Naive B cell (primary cell): ENCODE measurements at regions not wholly inside any gene's neighbourhood (a gene's known extent, or its start where the extent isn't known, plus 50 kb on each side); places are given as distances from the start of the nearest gene placed in this dataset.
"Not testable (repeated sequence)": the region's sequence is repeated elsewhere in the genome, so short reads cannot be mapped to it uniquely, and the experiment has no call there.

Experiments
- ATAC-seq, 2 donors: fragments of 150-1000 bp; cut with Tn5 transposase; 2 replicates each; pipeline ENCODE4 v1.10.0; 2021; ENCODE audit warnings: low read depth in 2 of 2, mild to moderate bottlenecking in 2 of 2, moderate library complexity in 2 of 2
- DNase-seq: peaks from one replicate; pipeline ENCODE4 v3.0.0; 2022
- H3K27ac Mint-ChIP-seq, 6 donors: one replicate each; pipeline ENCODE4 v1.8.0; 2020 to 2022; ENCODE audit warnings: mild to moderate bottlenecking in 6 of 6, mixed read lengths in 6 of 6, moderate library complexity in 5 of 6, inconsistent platforms in 2 of 6
- H3K27me3 Mint-ChIP-seq, 3 donors: one replicate each; pipeline ENCODE4 v1.8.0; 2021 to 2022; ENCODE audit warnings: mixed read lengths in 3 of 3, mild to moderate bottlenecking in 1 of 3
- H3K36me3 Mint-ChIP-seq, 2 donors: one replicate each; pipeline ENCODE4 v1.8.0; 2020 to 2022; ENCODE audit warnings: mixed read lengths in 2 of 2, inconsistent platforms in 1 of 2, mild to moderate bottlenecking in 1 of 2
- H3K4me1 Mint-ChIP-seq, 3 donors: one replicate each; pipeline ENCODE4 v1.8.0; 2020 to 2022; ENCODE audit warnings: mixed read lengths in 3 of 3, inconsistent platforms in 1 of 3, mild to moderate bottlenecking in 1 of 3, moderate library complexity in 1 of 3
- H3K4me3 Mint-ChIP-seq, 8 donors: one replicate each; pipeline ENCODE4 v1.8.0; 2020 to 2022; ENCODE audit warnings: mild to moderate bottlenecking in 8 of 8, mixed read lengths in 8 of 8, moderate library complexity in 8 of 8, inconsistent platforms in 2 of 8
- H3K9me3 Mint-ChIP-seq, 7 donors: one replicate each; pipeline ENCODE4 v1.8.0; 2020 to 2022; ENCODE audit warnings: mixed read lengths in 7 of 7, mild to moderate bottlenecking in 5 of 7, inconsistent platforms in 2 of 7, moderate library complexity in 1 of 7

DNA sequence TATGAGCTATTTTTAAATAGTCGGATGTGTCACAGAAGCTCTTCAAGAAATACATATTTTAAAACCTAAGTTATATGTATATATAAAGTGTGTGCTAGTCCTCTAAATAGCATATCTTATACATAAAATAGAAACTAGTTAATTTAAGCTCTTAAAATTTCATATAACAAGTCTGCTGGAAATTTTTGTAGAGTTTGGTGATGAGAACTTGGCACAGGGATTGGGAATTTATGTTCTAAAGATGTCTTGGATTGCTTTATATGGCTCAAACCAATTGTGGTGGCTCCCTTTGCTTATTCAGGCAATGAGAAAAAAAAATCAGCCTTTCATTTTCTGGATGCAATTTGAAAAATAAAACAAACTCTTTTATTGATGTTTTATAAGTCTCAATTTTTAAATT is 142.8 kb upstream of the KCNJ3 start:
- no peak for ATAC-seq
- peaks cover 0 to 4% (median 0%) of the 10 kb centered on the region in 7 donors for H3K9me3 Mint-ChIP-seq

DNA sequence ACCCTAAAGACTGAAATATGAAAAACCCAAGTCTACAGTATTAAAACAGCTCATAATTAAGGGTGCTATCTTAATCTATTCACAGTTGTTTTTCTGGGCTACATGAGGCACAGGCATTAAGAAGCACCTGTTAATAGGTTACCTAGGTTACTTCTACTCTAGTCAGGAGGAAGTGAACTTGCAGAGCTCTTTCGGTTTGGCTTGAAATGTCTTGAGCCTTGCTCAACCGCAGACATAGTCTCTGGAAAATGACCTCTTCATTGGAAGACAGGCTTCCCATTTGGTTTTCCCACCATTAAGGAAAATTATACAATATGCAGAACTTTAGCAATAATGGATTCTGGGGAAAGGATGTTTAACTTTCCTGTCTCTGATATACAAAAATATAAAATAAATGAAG is 142.3 kb upstream of the KCNJ3 start:
- no peaks in the 10 kb centered on the region for H3K4me1 Mint-ChIP-seq
- DNase-seq (no peak), ATAC-seq (no peak)
- H3K9me3 Mint-ChIP-seq, result peaks cover 0 to 4% (median 0%) of the 10 kb centered on the region in 7 donors
- H3K4me3 Mint-ChIP-seq, result no peak overlapping the region
- no peaks in the 10 kb centered on the region for H3K36me3 Mint-ChIP-seq
- no peak overlapping the region for H3K27ac Mint-ChIP-seq
- no peaks in the 10 kb centered on the region for H3K27me3 Mint-ChIP-seq

More for the DNA sequence above, 142.8 kb upstream of the KCNJ3 start:
- no peak for DNase-seq
- Mint-ChIP-seq H3K36me3 (no peaks in the 10 kb centered on the region), H3K4me1 (no peaks in the 10 kb centered on the region), H3K27me3 (no peaks in the 10 kb centered on the region), H3K4me3 (no peak overlapping the region), H3K27ac (no peak overlapping the region)

DNA sequence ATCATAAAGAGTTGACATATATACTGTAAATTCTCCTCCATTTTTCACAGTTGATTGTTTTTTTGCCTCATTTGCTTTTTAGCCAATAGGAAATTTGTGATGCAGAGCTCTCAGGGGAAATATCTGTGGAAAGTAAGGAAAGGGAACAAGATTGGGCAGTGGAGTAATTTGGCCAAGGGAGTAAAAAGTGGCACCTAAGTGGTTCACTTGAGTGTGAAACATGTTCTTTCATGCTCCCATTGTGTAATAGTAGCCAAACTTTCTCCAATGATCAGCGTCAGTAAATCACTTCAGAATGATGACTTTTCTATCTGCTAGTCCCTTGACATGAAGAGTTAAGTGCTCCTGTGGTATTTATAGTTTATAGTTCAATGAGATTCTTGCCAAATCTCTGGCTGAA is 141.9 kb upstream of the KCNJ3 start:
- ATAC-seq, result no peak
- Mint-ChIP-seq H3K36me3 (no peaks in the 10 kb centered on the region), H3K27ac (no peak overlapping the region), H3K9me3 (peaks cover 0 to 4% (median 0%) of the 10 kb centered on the region in 7 donors), H3K27me3 (no peaks in the 10 kb centered on the region), H3K4me1 (no peaks in the 10 kb centered on the region), H3K4me3 (no peak overlapping the region)
- DNase-seq, result no peak

DNA sequence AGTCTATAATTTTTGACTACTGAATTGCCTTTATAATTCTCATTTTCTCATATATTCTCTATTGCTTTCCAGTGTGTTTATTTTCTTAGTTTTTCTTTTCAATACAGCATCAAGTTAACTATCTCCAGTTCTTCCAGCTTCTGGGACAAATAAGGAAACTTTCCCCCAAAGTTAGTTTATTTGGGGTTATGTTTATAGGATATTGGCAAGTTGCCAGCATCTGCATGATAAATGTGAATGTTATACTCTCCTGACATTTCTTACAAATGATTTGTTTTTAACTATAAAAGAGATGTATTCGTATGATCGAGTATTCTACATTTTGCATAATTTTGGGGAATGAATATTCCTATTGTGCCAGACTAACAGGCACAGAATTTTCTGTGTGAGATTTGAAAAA is 140.6 kb upstream of the KCNJ3 start:
- H3K4me1 Mint-ChIP-seq, result no peaks in the 10 kb centered on the region
- peaks cover 0 to 4% (median 0%) of the 10 kb centered on the region in 7 donors for H3K9me3 Mint-ChIP-seq
- no peak for DNase-seq
- no peak for ATAC-seq
- H3K36me3 Mint-ChIP-seq, result no peaks in the 10 kb centered on the region
- peak overlapping the region in 1 of 6 donors; percentile 66 for H3K27ac Mint-ChIP-seq
- H3K4me3 Mint-ChIP-seq, result no peak overlapping the region
- no peaks in the 10 kb centered on the region for H3K27me3 Mint-ChIP-seq

DNA sequence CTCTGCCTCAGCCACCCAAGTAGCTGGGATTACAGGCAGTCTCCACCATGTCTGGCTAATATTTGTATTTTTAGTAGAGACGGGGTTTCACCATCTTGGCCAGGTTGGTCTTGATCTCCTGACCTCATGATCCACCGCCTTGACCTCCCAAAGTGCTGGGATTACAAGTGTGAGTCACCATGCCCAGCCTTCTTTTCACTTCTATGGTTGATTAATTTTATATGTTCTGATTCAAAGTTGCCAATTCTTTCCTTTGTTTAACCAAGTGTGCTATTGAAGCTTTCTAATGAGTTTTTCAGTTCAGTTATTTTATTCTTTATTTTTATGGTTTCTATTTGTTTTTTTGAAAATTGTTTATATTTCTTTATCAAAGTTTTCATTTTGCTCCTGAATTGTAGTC is 133.1 kb upstream of the KCNJ3 start:
- no peak overlapping the region for H3K4me3 Mint-ChIP-seq
- H3K27me3 Mint-ChIP-seq, result no peaks in the 10 kb centered on the region
- no peak for ATAC-seq
- peaks cover 0 to 24% (median 8%) of the 10 kb centered on the region in 7 donors for H3K9me3 Mint-ChIP-seq
- no peaks in the 10 kb centered on the region for H3K36me3 Mint-ChIP-seq
- DNase-seq, result no peak
- no peak overlapping the region for H3K27ac Mint-ChIP-seq
- H3K4me1 Mint-ChIP-seq, result no peaks in the 10 kb centered on the region

DNA sequence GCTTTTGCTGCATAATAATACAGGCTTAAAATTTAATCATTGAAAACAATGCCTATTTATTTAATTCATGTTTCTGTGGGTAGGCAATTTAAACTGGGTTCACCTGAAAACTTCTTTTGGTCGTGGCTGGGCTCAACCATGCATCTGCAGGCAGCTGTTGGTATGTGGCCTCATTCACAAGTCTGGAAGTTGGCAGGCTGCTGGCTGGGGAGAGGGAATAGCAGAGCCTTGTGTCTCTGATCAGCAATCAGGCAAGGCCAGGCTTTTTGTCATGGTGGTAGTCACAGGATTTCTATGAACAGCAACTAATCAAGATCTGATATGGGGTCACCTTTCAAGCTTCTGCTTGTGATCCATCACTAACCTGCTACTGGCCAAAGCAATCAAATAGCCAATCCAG is 130.1 kb upstream of the KCNJ3 start:
- H3K36me3 Mint-ChIP-seq, result no peaks in the 10 kb centered on the region
- DNase-seq (no peak), ATAC-seq (no peak)
- no peaks in the 10 kb centered on the region for H3K27me3 Mint-ChIP-seq
- no peak overlapping the region for H3K4me3 Mint-ChIP-seq
- H3K27ac Mint-ChIP-seq, result no peak overlapping the region
- H3K9me3 Mint-ChIP-seq, result peaks cover 0 to 24% (median 8%) of the 10 kb centered on the region in 7 donors
- no peaks in the 10 kb centered on the region for H3K4me1 Mint-ChIP-seq

DNA sequence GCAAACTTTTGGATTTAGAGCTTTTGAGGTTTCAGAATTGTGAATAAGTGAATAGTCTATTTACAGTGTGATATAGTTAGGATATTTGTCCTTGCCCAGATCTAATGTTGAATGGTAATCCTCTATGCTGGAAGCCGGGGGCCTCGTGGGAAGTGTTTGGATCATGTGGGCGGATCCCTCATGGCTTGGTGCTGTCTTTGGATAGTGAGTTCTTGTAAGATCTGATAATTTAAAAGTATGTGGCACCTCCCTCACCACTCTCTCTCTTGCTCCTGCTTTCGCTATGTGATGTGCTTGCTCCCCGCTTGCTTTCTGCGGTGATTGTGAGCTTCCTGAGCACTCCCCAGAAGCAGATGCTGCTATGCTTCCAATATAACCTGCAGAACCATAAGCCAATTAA is 128.0 kb upstream of the KCNJ3 start:
- DNase-seq (no peak), ATAC-seq (no peak)
- no peaks in the 10 kb centered on the region for H3K36me3 Mint-ChIP-seq
- no peak overlapping the region for H3K27ac Mint-ChIP-seq
- H3K9me3 Mint-ChIP-seq, result peaks cover 0 to 14% (median 6%) of the 10 kb centered on the region in 7 donors
- no peak overlapping the region for H3K4me3 Mint-ChIP-seq
- no peaks in the 10 kb centered on the region for H3K4me1 Mint-ChIP-seq
- no peaks in the 10 kb centered on the region for H3K27me3 Mint-ChIP-seq

DNA sequence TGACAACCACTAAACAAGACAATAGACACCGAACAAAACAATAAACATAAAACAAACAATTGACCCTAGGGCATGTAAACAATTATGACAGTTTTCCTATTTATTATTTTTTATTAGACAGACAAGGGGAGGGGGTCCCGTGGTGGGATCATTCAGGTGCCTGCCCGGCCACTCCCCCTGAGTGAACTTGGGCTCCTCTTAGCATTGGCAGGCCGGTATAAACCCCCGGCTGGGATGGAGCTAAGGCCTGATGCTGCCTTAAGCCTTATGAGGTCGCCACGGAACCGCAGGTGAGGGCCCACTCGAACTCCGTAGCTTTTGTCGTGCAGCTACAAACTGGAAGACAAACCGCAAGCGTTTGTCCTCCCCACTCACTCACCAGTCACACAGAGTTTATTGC is 121.8 kb upstream of the KCNJ3 start:
- ATAC-seq, H3K27ac Mint-ChIP-seq, H3K36me3 Mint-ChIP-seq, H3K4me3 Mint-ChIP-seq, DNase-seq, H3K27me3 Mint-ChIP-seq, H3K4me1 Mint-ChIP-seq: not testable (repeated sequence)
- peaks cover 0 to 13% (median 6%) of the 10 kb centered on the region in 7 donors for H3K9me3 Mint-ChIP-seq

DNA sequence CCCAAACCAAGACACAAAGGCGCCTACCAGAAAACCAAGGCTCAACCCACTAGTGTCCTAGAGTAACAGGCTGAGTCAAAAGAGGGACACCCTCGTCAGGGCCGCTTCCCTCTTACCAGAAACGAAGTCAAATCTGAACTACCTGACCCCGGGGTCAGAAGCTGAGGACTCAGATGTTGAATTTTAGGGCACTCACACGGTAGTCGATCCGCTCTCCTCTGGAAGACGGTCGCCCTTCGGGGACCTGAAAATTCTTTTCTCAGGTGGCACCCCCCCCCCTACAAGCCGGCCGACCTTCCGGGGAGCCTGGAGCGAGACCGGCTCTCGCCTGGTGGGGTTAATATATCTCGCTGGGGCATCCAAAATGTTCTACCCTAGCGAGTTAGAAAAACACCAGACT is 121.1 kb upstream of the KCNJ3 start:
- no peaks in the 10 kb centered on the region for H3K27me3 Mint-ChIP-seq
- no peak overlapping the region for H3K4me3 Mint-ChIP-seq

DNA sequence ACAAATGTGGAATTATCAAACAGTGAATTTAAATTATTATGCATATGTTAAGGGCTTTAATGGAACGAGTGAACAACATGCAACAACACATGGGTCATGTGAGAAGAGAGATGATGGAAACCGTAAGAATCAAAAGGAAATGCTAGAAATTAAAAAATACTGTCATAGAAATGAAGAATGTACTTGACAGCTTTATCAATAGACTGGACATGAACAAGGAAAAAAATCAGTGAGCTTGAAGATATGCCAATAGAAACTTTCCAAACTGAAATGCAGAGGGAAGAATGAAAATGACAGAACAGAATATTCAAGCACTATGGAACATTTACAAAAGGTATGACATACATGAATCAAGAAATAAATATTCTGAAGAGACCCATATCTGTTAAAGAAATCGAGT is 117.7 kb upstream of the KCNJ3 start:
- Mint-ChIP-seq H3K4me3 (no peak overlapping the region), H3K9me3 (peaks cover 5 to 19% (median 8%) of the 10 kb centered on the region in 7 donors), H3K4me1 (no peaks in the 10 kb centered on the region), H3K36me3 (no peaks in the 10 kb centered on the region), H3K27ac (no peak overlapping the region), H3K27me3 (no peaks in the 10 kb centered on the region)
- ATAC-seq (no peak), DNase-seq (no peak)

More for the DNA sequence above, 121.1 kb upstream of the KCNJ3 start:
- Mint-ChIP-seq H3K4me1 (no peaks in the 10 kb centered on the region), H3K36me3 (no peaks in the 10 kb centered on the region), H3K9me3 (peaks cover 0 to 13% (median 6%) of the 10 kb centered on the region in 7 donors), H3K27ac (no peak overlapping the region)
- no peak for ATAC-seq
- DNase-seq, result no peak

DNA sequence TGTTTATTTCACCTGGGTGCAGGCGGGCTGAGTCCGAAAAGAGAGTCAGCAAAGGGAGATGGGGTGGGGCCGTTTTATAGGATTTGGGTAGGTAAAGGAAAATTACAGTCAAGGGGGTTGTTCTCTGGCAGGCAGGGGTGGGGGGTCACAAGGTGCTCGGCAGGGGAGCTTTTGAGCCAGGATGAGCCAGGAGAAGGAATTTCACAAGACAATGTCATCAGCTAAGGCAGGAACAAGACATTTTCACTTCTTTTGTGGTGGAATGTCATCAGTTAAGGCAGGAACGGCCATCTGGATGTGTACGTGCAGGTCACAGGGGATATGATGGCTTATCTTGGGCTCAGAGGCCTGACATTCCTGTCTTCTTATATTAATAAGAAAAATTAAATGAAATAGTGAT is 115.8 kb upstream of the KCNJ3 start:
- peaks cover 5 to 19% (median 7%) of the 10 kb centered on the region in 7 donors for H3K9me3 Mint-ChIP-seq
- DNase-seq, H3K4me1 Mint-ChIP-seq, H3K27ac Mint-ChIP-seq, H3K4me3 Mint-ChIP-seq, H3K27me3 Mint-ChIP-seq, H3K36me3 Mint-ChIP-seq, ATAC-seq: not testable (repeated sequence)

DNA sequence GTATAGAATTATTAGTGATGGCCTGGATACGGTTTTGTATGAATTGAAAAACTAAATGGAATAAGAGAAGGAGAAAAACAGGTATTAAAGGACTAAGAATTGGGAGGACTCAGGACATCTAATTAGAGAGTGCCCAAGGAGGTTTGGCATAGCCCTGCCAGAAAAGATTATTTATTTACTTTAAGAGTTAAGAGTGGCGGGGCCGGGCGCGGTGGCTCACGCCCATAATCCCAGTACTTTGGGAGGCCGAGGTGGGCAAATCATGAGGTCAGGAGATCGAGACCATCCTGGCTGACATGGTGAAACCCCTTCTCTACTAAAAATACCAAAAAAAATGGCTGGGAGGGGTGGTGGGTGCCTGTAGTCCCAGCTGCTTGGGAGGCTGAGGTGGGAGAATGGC is 115.2 kb upstream of the KCNJ3 start:
- not testable (repeated sequence) for ATAC-seq, H3K36me3 Mint-ChIP-seq
- H3K9me3 Mint-ChIP-seq, result peaks cover 5 to 19% (median 7%) of the 10 kb centered on the region in 7 donors

DNA sequence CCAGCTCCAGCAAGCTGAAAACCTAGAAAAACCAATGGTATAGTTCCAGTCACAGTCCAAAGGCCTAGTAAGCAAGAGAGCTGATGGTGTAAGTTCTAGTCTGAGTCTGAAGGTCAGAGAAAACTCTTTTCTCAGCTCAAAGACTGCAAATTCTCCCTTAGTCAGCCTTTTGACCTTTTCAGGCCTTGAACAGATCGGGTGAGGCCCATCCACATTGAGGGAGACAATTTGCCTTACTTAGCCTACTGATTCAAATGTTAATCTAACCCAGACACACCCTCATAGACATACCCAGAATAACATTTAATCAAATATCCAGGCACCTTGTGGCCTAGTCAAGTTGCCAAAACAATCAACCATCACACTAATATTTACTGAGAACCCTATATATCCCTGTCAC is 110.8 kb upstream of the KCNJ3 start:
- Mint-ChIP-seq H3K4me1 (no peaks in the 10 kb centered on the region), H3K9me3 (peaks cover under 1 to 5% (median 4%) of the 10 kb centered on the region in 7 donors), H3K27me3 (no peaks in the 10 kb centered on the region), H3K4me3 (no peak overlapping the region), H3K36me3 (no peaks in the 10 kb centered on the region), H3K27ac (no peak overlapping the region)
- no peak for ATAC-seq
- DNase-seq, result no peak

More for the DNA sequence above, 115.2 kb upstream of the KCNJ3 start:
- H3K4me3 Mint-ChIP-seq, H3K27me3 Mint-ChIP-seq, DNase-seq, H3K4me1 Mint-ChIP-seq, H3K27ac Mint-ChIP-seq: not testable (repeated sequence)

DNA sequence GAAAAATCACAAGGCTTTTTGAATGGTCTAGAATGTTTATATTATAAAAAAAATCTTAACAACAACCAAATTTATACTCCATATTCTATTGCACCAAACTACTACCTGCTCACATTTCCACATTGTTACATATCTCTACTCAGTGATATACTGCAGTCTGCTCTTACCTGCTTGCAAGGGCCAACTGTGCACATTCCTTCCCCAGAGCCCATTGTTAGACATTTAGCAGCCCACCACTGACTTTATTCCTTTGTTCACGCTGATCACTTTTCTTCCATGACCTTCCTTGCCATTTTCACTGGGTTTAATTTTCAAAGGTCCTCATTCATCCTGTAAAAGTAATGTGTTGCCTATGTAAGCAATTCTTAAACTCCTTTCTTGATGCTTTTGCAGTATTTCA is 109.7 kb upstream of the KCNJ3 start:
- Mint-ChIP-seq H3K4me3 (no peak overlapping the region), H3K27me3 (no peaks in the 10 kb centered on the region), H3K4me1 (no peaks in the 10 kb centered on the region), H3K36me3 (no peaks in the 10 kb centered on the region), H3K27ac (no peak overlapping the region), H3K9me3 (peaks cover 0 to 3% (median 0%) of the 10 kb centered on the region in 7 donors)
- ATAC-seq (no peak), DNase-seq (no peak)

DNA sequence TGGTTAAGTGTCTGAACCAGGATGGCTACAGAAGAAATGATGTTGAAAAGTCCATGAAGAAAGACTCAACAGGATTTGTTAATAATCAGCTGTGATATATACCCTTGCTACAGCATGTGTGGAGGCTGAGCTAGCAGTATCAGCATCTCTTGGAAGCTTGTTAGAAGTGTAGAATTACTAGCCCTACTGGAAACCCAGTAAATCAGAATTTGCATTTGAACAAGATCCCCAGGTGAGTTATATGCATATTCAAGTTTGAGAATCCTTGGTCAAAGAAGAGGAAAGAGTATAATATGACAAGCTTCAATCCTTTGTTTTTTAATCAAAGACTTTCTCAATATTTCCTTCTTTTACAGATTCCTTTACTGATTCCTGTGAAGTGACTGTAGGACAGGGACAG is 109.0 kb upstream of the KCNJ3 start:
- H3K4me3 Mint-ChIP-seq, result no peak overlapping the region
- ATAC-seq, result no peak
- H3K27me3 Mint-ChIP-seq, result no peaks in the 10 kb centered on the region
- H3K36me3 Mint-ChIP-seq, result no peaks in the 10 kb centered on the region
- no peak for DNase-seq
- H3K4me1 Mint-ChIP-seq, result no peaks in the 10 kb centered on the region
- peaks cover 0 to 3% (median 0%) of the 10 kb centered on the region in 7 donors for H3K9me3 Mint-ChIP-seq
- no peak overlapping the region for H3K27ac Mint-ChIP-seq
